Gastrocnemius medialis (tissue), 4 donors: ENCODE measurements at regions not wholly inside any gene's neighbourhood (a gene's known extent, or its start where the extent isn't known, plus 50 kb on each side); places are given as distances from the start of the nearest gene placed in this dataset.

Source experiments
- POLR2A ChIP-seq, 2 donors: fragments of 450-650 bp; IDR thresholded peaks; one replicate each; pipeline ENCODE4 v1.6.1; 2017; ENCODE audit warnings: antibody characterized with exemption in 2 of 2, mild to moderate bottlenecking in 2 of 2, moderate library complexity in 2 of 2
- TF ChIP-seq, protein P1 (sequence below), 5 experiments: fragments of 450-650 bp in 3 of 5; fragments of 200-600 bp in 2 of 5; sonication (generic) in 2 of 5; IDR thresholded peaks in 4 of 5; conservative IDR thresholded peaks in 1 of 5; 1 replicate in 4 of 5; 2 replicates in 1 of 5; pipeline ENCODE4 v1.5.1; 2016 to 2019; ENCODE audit warnings: antibody characterized with exemption in 5 of 5, mild to moderate bottlenecking in 3 of 5, moderate library complexity in 3 of 5

DNA sequence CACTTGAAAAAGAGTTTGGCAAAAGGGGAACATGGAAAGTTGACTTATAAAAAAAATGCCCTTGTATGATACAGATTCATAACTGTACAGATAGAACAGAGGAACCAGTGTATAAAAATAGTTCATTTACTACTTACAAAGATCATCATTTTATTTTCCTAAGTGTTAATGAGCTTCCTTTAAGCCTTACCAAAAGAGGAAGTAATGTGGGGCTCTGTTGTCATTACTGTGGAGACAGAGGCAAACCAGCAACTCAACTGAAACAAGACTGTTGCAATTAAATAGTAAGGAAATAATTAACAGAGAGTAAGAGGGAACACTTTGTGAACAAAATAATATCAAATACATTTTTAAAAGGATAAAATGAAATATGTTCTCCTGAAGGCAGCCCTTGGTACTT, 526.2 kb upstream of the ADARB2 start:
- TF ChIP-seq POLR2A (IDR thresholded peaks at IDR 0.05): no peak
- TF ChIP-seq, protein P1, sequence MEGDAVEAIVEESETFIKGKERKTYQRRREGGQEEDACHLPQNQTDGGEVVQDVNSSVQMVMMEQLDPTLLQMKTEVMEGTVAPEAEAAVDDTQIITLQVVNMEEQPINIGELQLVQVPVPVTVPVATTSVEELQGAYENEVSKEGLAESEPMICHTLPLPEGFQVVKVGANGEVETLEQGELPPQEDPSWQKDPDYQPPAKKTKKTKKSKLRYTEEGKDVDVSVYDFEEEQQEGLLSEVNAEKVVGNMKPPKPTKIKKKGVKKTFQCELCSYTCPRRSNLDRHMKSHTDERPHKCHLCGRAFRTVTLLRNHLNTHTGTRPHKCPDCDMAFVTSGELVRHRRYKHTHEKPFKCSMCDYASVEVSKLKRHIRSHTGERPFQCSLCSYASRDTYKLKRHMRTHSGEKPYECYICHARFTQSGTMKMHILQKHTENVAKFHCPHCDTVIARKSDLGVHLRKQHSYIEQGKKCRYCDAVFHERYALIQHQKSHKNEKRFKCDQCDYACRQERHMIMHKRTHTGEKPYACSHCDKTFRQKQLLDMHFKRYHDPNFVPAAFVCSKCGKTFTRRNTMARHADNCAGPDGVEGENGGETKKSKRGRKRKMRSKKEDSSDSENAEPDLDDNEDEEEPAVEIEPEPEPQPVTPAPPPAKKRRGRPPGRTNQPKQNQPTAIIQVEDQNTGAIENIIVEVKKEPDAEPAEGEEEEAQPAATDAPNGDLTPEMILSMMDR (IDR thresholded peaks at IDR 0.05 in 4 of 5, conservative IDR thresholded peaks at IDR 0.05 in 1 of 5): no peak
